ENCODE measurements at regions not wholly inside any gene's neighbourhood (a gene's known extent, or its start where the extent isn't known, plus 50 kb on each side); places are given as distances from the start of the nearest gene placed in this dataset.

GRCh38 chr20:39676857-39677391 lies 714.8 kb downstream of the DHX35 start:
- DNase-seq (ENCODE audit: low read depth) = no peak

GRCh38 chr20:39676241-39676640 lies 714.1 kb downstream of the DHX35 start:
- no peak for DNase-seq (ENCODE audit: low read depth)

- no peak for DNase-seq (ENCODE audit: low read depth)
Measured at GRCh38 chr20:39674842-39675241, 712.7 kb downstream of the DHX35 start.

GRCh38 chr20:39670988-39671387 lies 708.8 kb downstream of the DHX35 start:
- no peak for DNase-seq (ENCODE audit: low read depth)

GRCh38 chr20:39669659-39670058 lies 707.5 kb downstream of the DHX35 start:
- DNase-seq (ENCODE audit: low read depth) = no peak

GRCh38 chr20:39668038-39668437 lies 705.9 kb downstream of the DHX35 start:
- no peak for DNase-seq (ENCODE audit: low read depth)

- no peak for DNase-seq (ENCODE audit: low read depth)
Measured at GRCh38 chr20:39661833-39662232, 699.7 kb downstream of the DHX35 start.

GRCh38 chr20:39660965-39661364 lies 698.8 kb downstream of the DHX35 start:
- no peak for DNase-seq (ENCODE audit: low read depth)

- no peak for DNase-seq (ENCODE audit: low read depth)
Measured at GRCh38 chr20:39660226-39660625, 698.1 kb downstream of the DHX35 start.

- no peak for DNase-seq (ENCODE audit: low read depth)
Measured at GRCh38 chr20:39658662-39659409, 696.7 kb downstream of the DHX35 start.

GRCh38 chr20:39654171-39654570 lies 692.0 kb downstream of the DHX35 start:
- no peak for DNase-seq (ENCODE audit: low read depth)

- no peak for DNase-seq (ENCODE audit: low read depth)
Measured at GRCh38 chr20:39651645-39652325, 689.6 kb downstream of the DHX35 start.

GRCh38 chr20:39646874-39647413 lies 684.8 kb downstream of the DHX35 start:
- DNase-seq (ENCODE audit: low read depth) = no peak

- DNase-seq (ENCODE audit: low read depth) = no peak
Measured at GRCh38 chr20:39645131-39645530, 683.0 kb downstream of the DHX35 start.

GRCh38 chr20:39643292-39643691 lies 681.1 kb downstream of the DHX35 start:
- DNase-seq (ENCODE audit: low read depth) = no peak

GRCh38 chr20:39641423-39641822 lies 679.3 kb downstream of the DHX35 start:
- no peak for DNase-seq (ENCODE audit: low read depth)

GRCh38 chr20:39640147-39640546 lies 678.0 kb downstream of the DHX35 start:
- no peak for DNase-seq (ENCODE audit: low read depth)

- DNase-seq (ENCODE audit: low read depth) = no peak
Measured at GRCh38 chr20:39638731-39639130, 676.6 kb downstream of the DHX35 start.

- DNase-seq (ENCODE audit: low read depth) = no peak
Measured at GRCh38 chr20:39633689-39634088, 671.5 kb downstream of the DHX35 start.

GRCh38 chr20:39632757-39633156 lies 670.6 kb downstream of the DHX35 start:
- no peak for DNase-seq (ENCODE audit: low read depth)

- no peak for DNase-seq (ENCODE audit: low read depth)
Measured at GRCh38 chr20:39632176-39632575, 670.0 kb downstream of the DHX35 start.

- DNase-seq (ENCODE audit: low read depth) = no peak
Measured at GRCh38 chr20:39631557-39631956, 669.4 kb downstream of the DHX35 start.

- no peak for DNase-seq (ENCODE audit: low read depth)
Measured at GRCh38 chr20:39630215-39630908, 668.2 kb downstream of the DHX35 start.

All from activated T-helper 9 cell treated with anti-CD3 and anti-CD28 coated beads, Interleukin-2, amount 50 U/mL, for 16 hours (primary cell).